Natural killer cell (primary cell): ENCODE measurements at regions not wholly inside any gene's neighbourhood (a gene's known extent, or its start where the extent isn't known, plus 50 kb on each side); places are given as distances from the start of the nearest gene placed in this dataset.

ENCODE experiments used
- ATAC-seq, 3 donors: fragments of 150-1000 bp in 2 of 3; fragments of 200-7000 bp in 1 of 3; cut with Tn5 transposase; 1 replicate in 1 of 3; 2 replicates in 2 of 3; pipeline ENCODE4 v1.10.0; 2021; ENCODE audit warnings: mild to moderate bottlenecking in 2 of 3, moderate library complexity in 2 of 3
- DNase-seq, 2 donors: peaks; one replicate each; pipeline versions ENCODE4 v3.0.0 to v3.0.0-alpha.2; 2013 to 2021; ENCODE audit warnings: mixed read lengths in 1 of 2
- H3K27ac ChIP-seq: one replicate; pipeline ENCODE4 v1.5.1; 2013; ENCODE audit warnings: mild to moderate bottlenecking, low read length
- H3K27me3 ChIP-seq: one replicate; pipeline ENCODE4 v1.6.1; 2013; ENCODE audit warnings: low read length; ENCODE audit not compliant: control insufficient read depth, insufficient read depth
- H3K36me3 ChIP-seq: one replicate; pipeline ENCODE4 v1.6.1; 2013; ENCODE audit warnings: low read length; ENCODE audit not compliant: control insufficient read depth, insufficient read depth
- H3K4me1 ChIP-seq: one replicate; pipeline ENCODE4 v1.6.1; 2013; ENCODE audit warnings: low read length; ENCODE audit not compliant: control insufficient read depth, insufficient read depth
- H3K4me3 ChIP-seq: one replicate; pipeline ENCODE4 v1.5.1; 2013; ENCODE audit warnings: low read length
- H3K9me3 ChIP-seq: one replicate; pipeline ENCODE4 v1.6.1; 2013; ENCODE audit warnings: low read length; ENCODE audit not compliant: control insufficient read depth, insufficient read depth
- H3K27ac Mint-ChIP-seq, 2 donors: one replicate each; pipeline ENCODE4 v1.8.0; 2022; ENCODE audit warnings: mild to moderate bottlenecking in 2 of 2, mixed read lengths in 2 of 2, moderate library complexity in 1 of 2
- H3K27me3 Mint-ChIP-seq, 2 donors: one replicate each; pipeline ENCODE4 v1.8.0; 2022; ENCODE audit warnings: low read depth in 2 of 2, mixed read lengths in 2 of 2
- H3K36me3 Mint-ChIP-seq: one replicate; pipeline ENCODE4 v1.8.0; 2022; ENCODE audit warnings: mixed read lengths
- H3K4me1 Mint-ChIP-seq, 2 donors: one replicate each; pipeline ENCODE4 v1.8.0; 2022; ENCODE audit warnings: mixed read lengths in 2 of 2
- H3K4me3 Mint-ChIP-seq: one replicate; pipeline ENCODE4 v1.8.0; 2022; ENCODE audit warnings: mild to moderate bottlenecking, moderate library complexity, mixed read lengths
- H3K9me3 Mint-ChIP-seq, 2 donors: one replicate each; pipeline ENCODE4 v1.8.0; 2022; ENCODE audit warnings: mixed read lengths in 2 of 2
- CTCF ChIP-seq: fragments of 200-600 bp; IDR thresholded peaks from one replicate; pipeline ENCODE4 v1.8.0; 2022; ENCODE audit warnings: antibody characterized with exemption
- WGBS: methylation state at CpG from one replicate; pipeline ENCODE4 v1.1.7; 2013; ENCODE audit warnings: missing lambda C conversion rate; ENCODE audit not compliant: insufficient coverage; 5-methylcytosine and 5-hydroxymethylcytosine counted together
- intact Hi-C: fragments of 100-400 bp; cut with micrococcal nuclease; formaldehyde crosslinking; loops from one replicate; pipeline ENCODE4 v1.14.2; 2022

GRCh38 chr5:18113721-18114120 is 479.5 kb downstream of the TAF11L14 start:
- H3K9me3 Mint-ChIP-seq: peaks cover 9 to 20% of the 10 kb centered on the region in 2 donors
- TF ChIP-seq CTCF: no peak
- Histone ChIP-seq H3K9me3 (no peaks in the 10 kb centered on the region), H3K36me3 (no peaks in the 10 kb centered on the region), H3K27ac (no peak overlapping the region), H3K27me3 (no peaks in the 10 kb centered on the region), H3K4me1 (no peaks in the 10 kb centered on the region), H3K4me3 (no peak overlapping the region)
- no peaks in the 10 kb centered on the region for H3K4me1 Mint-ChIP-seq
- intact Hi-C loops: no loop called here
- no peaks in the 10 kb centered on the region for H3K36me3 Mint-ChIP-seq
- no peak for ATAC-seq
- no peak overlapping the region for H3K27ac Mint-ChIP-seq
- no peaks in the 10 kb centered on the region for H3K27me3 Mint-ChIP-seq
- no peak for DNase-seq
- no peak overlapping the region for H3K4me3 Mint-ChIP-seq
- WGBS: 33% methylated on average over 3 of the region's 3 CpGs

GRCh38 chr5:18114151-18114757 is 480.0 kb downstream of the TAF11L14 start:
- intact Hi-C loops: no loop called here
- no peak for TF ChIP-seq CTCF
- peaks cover 3% of the 10 kb centered on the region for H3K9me3 ChIP-seq
- no peaks in the 10 kb centered on the region for H3K36me3 Mint-ChIP-seq
- no peak for DNase-seq
- H3K27me3 Mint-ChIP-seq: no peaks in the 10 kb centered on the region
- H3K27ac ChIP-seq: no peak overlapping the region
- H3K27me3 ChIP-seq: no peaks in the 10 kb centered on the region
- H3K9me3 Mint-ChIP-seq: peaks cover 9 to 20% of the 10 kb centered on the region in 2 donors
- WGBS: 86% methylated on average over 3 of the region's 6 CpGs
- H3K4me3 Mint-ChIP-seq: no peak overlapping the region
- ATAC-seq: no peak
- no peaks in the 10 kb centered on the region for H3K4me1 ChIP-seq
- no peaks in the 10 kb centered on the region for H3K36me3 ChIP-seq
- H3K4me1 Mint-ChIP-seq: no peaks in the 10 kb centered on the region
- no peak overlapping the region for H3K4me3 ChIP-seq
- H3K27ac Mint-ChIP-seq: no peak overlapping the region

- ATAC-seq: no peak
- no peaks in the 10 kb centered on the region for H3K4me1 ChIP-seq
- TF ChIP-seq CTCF: no peak
- H3K4me1 Mint-ChIP-seq: no peaks in the 10 kb centered on the region
- WGBS: 100% methylated on average over 1 of the region's 2 CpGs
- no peaks in the 10 kb centered on the region for H3K36me3 ChIP-seq
- no peak for DNase-seq
- intact Hi-C loops: no loop called here
- H3K9me3 Mint-ChIP-seq: peaks cover 21 to 32% of the 10 kb centered on the region in 2 donors
- peaks cover 6% of the 10 kb centered on the region for H3K9me3 ChIP-seq
- H3K4me3 Mint-ChIP-seq: no peak overlapping the region
- peaks cover 13% of the 10 kb centered on the region for H3K36me3 Mint-ChIP-seq
- no peaks in the 10 kb centered on the region for H3K27me3 Mint-ChIP-seq
- no peak overlapping the region for H3K4me3 ChIP-seq
- no peak overlapping the region for H3K27ac Mint-ChIP-seq
- H3K27me3 ChIP-seq: no peaks in the 10 kb centered on the region
- H3K27ac ChIP-seq: no peak overlapping the region
These were observed 483.7 kb downstream of the TAF11L14 start for GRCh38 chr5:18117968-18118367.

- intact Hi-C loops: no loop called here
- no peaks in the 10 kb centered on the region for H3K27me3 ChIP-seq
- H3K4me1 ChIP-seq: no peaks in the 10 kb centered on the region
- no peak overlapping the region for H3K4me3 ChIP-seq
- no peaks in the 10 kb centered on the region for H3K4me1 Mint-ChIP-seq
- H3K9me3 Mint-ChIP-seq: peaks cover 29 to 40% of the 10 kb centered on the region in 2 donors
- DNase-seq: no peak
- H3K27ac Mint-ChIP-seq: no peak overlapping the region
- ATAC-seq: no peak
- TF ChIP-seq CTCF: no peak
- H3K36me3 ChIP-seq: no peaks in the 10 kb centered on the region
- H3K9me3 ChIP-seq: peaks cover 6% of the 10 kb centered on the region
- no peaks in the 10 kb centered on the region for H3K27me3 Mint-ChIP-seq
- peaks cover 21% of the 10 kb centered on the region for H3K36me3 Mint-ChIP-seq
- 91% methylated on average over 11 of the region's 11 CpGs for WGBS
- H3K27ac ChIP-seq: no peak overlapping the region
- no peak overlapping the region for H3K4me3 Mint-ChIP-seq
These were observed 485.0 kb downstream of the TAF11L14 start for GRCh38 chr5:18119156-18119785.
